GM12878 (cell line): ENCODE measurements at regions not wholly inside any gene's neighbourhood (a gene's known extent, or its start where the extent isn't known, plus 50 kb on each side); places are given as distances from the start of the nearest gene placed in this dataset.

Experiments
- ATAC-seq: fragments of 200-7000 bp; cut with Tn5 transposase; 3 replicates; pipeline ENCODE4 v1.9.1; 2020; ENCODE audit warnings: mild to moderate bottlenecking, moderate library complexity
- BruUV-seq: library from RNA; stranded (reverse); fragments of 400-500 nt; replicated peaks from 2 replicates; lab custom pipeline; 2021; lab: Mats Ljungman, UMichigan
- CTCF ChIA-PET: fragments of 300-600 bp; sonication (Branson Sonifier 250); formaldehyde crosslinking; extraction: SDS; loops from one replicate; lab custom pipeline; 2021; ENCODE audit warnings: inconsistent platforms; lab: Yijun Ruan, JAX
- POLR2A ChIA-PET: fragments of 350-600 bp; formaldehyde crosslinking; extraction: SDS; loops from one replicate; lab custom pipeline; 2021; ENCODE audit warnings: inconsistent platforms; lab: Charles Lee
- RAD21 ChIA-PET: fragments of 300-600 bp; sonication (Branson Sonifier 250); formaldehyde crosslinking; loops from one replicate; lab custom pipeline; 2023; ENCODE audit warnings: antibody characterized with exemption; ENCODE audit not compliant: unreplicated experiment; lab: Charles Lee
- SMC1A ChIA-PET: fragments of 300-600 bp; sonication (Branson Sonifier 250); formaldehyde crosslinking; loops from one replicate; lab custom pipeline; 2023; ENCODE audit not compliant: unreplicated experiment, uncharacterized antibody; lab: Charles Lee
- DNase-seq: peaks from one replicate; pipeline ENCODE4 v3.0.0-alpha.2; 2011; ENCODE audit warnings: low read depth, low spot score
- FAIRE-seq: peaks from 3 replicates; lab custom pipeline; 2011; peaks lifted over from hg19 to GRCh38; lab: Jason Lieb, UNC
- H2AFZ ChIP-seq: 2 replicates; pipeline ENCODE4 v1.6.0; 2011; ENCODE audit warnings: low read depth, low read length, control low read depth; ENCODE audit not compliant: control insufficient read depth
- H3K27ac ChIP-seq: 2 replicates; pipeline ENCODE4 v1.5.1; 2011; ENCODE audit warnings: control low read depth; ENCODE audit not compliant: control insufficient read depth, insufficient read depth
- H3K27me3 ChIP-seq, 2 experiments: replicated peaks in 1 of 2; 2 replicates each; pipeline versions ENCODE4 v1.6.0 to v1.6.1; 2011; ENCODE audit warnings: low read length in 1 of 2; ENCODE audit not compliant: control insufficient read depth in 2 of 2, insufficient read depth in 2 of 2
- H3K36me3 ChIP-seq, 2 experiments: 2 replicates each; pipeline ENCODE4 v1.5.1; 2011; ENCODE audit warnings: low read length in 1 of 2; ENCODE audit not compliant: control insufficient read depth in 2 of 2, insufficient read depth in 2 of 2
- H3K4me1 ChIP-seq: 2 replicates; pipeline ENCODE4 v1.6.1; 2011; ENCODE audit warnings: mild to moderate bottlenecking, low read length, moderate library complexity, mixed read lengths; ENCODE audit not compliant: control insufficient read depth, insufficient read depth
- H3K4me2 ChIP-seq: 2 replicates; pipeline ENCODE4 v1.6.0; 2011; ENCODE audit warnings: control low read depth; ENCODE audit not compliant: control insufficient read depth, insufficient read depth
- H3K4me3 ChIP-seq: fragments of 200-600 bp; sonication (generic); 2 replicates; pipeline ENCODE4 v1.5.1; 2016
- H3K79me2 ChIP-seq: 2 replicates; pipeline ENCODE4 v1.6.0; 2011; ENCODE audit warnings: low read length; ENCODE audit not compliant: control insufficient read depth, insufficient read depth
- H3K9ac ChIP-seq: 2 replicates; pipeline ENCODE4 v1.8.0; 2011; ENCODE audit warnings: low read length, control low read depth, mixed read lengths; ENCODE audit not compliant: control insufficient read depth, insufficient read depth
- H3K9me3 ChIP-seq: replicated peaks from 3 replicates; pipeline ENCODE4 v1.5.1; 2011; ENCODE audit warnings: mild to moderate bottlenecking, low read length; ENCODE audit not compliant: control insufficient read depth, insufficient read depth
- H4K20me1 ChIP-seq: 2 replicates; pipeline ENCODE4 v1.6.0; 2011; ENCODE audit not compliant: control insufficient read depth, insufficient read depth
- ASH2L ChIP-seq: fragments of 300-600, 200-600 bp; sonication (generic); IDR thresholded peaks from 2 replicates; pipeline ENCODE4 v1.6.1; 2017; ENCODE audit warnings: low read depth, mild to moderate bottlenecking, borderline replicate concordance
- BACH1 ChIP-seq: fragments of 450-650 bp; IDR thresholded peaks from 2 replicates; pipeline ENCODE4 v1.6.1; 2017; ENCODE audit warnings: mild to moderate bottlenecking, borderline replicate concordance
- FOXK2 ChIP-seq: fragments of 450-650 bp; IDR thresholded peaks from 2 replicates; pipeline ENCODE4 v1.6.1; 2017; ENCODE audit warnings: mild to moderate bottlenecking, moderate library complexity
- HCFC1 ChIP-seq: fragments of 150-350 bp; IDR thresholded peaks from 2 replicates; pipeline ENCODE4 v1.6.1; 2014; ENCODE audit warnings: low read length
- MYC ChIP-seq: IDR thresholded peaks from 2 replicates; pipeline ENCODE4 v1.6.1; 2011; ENCODE audit warnings: mild to moderate bottlenecking, low read length, moderate library complexity, inconsistent platforms; ENCODE audit not compliant: insufficient read depth, insufficient replicate concordance, insufficient read length, severe bottlenecking
- SKIL ChIP-seq: fragments of 450-650 bp; IDR thresholded peaks from 2 replicates; pipeline ENCODE4 v1.6.1; 2017; ENCODE audit warnings: mild to moderate bottlenecking, low read depth, inconsistent platforms; ENCODE audit not compliant: poor library complexity, severe bottlenecking
- SP1 ChIP-seq: IDR thresholded peaks from one replicate; pipeline ENCODE4 v1.6.1; 2011; ENCODE audit warnings: low read depth, low read length
- WGBS: methylation state at CpG from one replicate; pipeline ENCODE4 v1.1.6; 2016; ENCODE audit warnings: low lambda C conversion rate; ENCODE audit not compliant: insufficient replicate concordance, insufficient coverage; ENCODE audit errors: missing lambda C conversion rate; 5-methylcytosine and 5-hydroxymethylcytosine counted together
- in situ Hi-C: fragments of 300-500 bp; cut with MboI; formaldehyde crosslinking; loops from 9 replicates; pipeline ENCODE4 v1.14.3; 2018; ENCODE audit warnings: mixed read lengths
- intact Hi-C: fragments of 100-400 bp; cut with micrococcal nuclease; formaldehyde crosslinking; loops from one replicate; pipeline ENCODE4 v1.14.2; 2022; ENCODE audit not compliant: unreplicated experiment

DNA sequence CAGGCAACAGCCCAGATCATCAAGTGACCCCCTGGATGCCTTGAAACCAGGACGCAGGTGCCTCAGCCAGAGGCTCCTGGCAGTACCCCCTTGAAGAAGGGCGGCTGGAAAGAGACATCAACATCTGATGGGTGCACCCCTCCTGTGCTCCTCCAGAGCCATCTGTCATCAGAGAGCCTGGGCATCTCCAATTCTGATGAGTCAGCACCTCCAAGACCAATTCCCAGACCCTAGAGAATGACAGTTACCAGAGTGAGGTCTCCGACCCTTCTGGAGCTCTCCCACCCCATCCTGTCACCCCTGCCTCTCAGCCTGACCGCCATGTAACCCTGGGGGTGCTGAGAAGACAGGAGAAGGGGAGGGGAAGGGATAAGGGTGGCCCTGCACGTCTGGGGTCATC, 433.7 kb downstream of the SOX9 start:
- ChIA-PET RAD21 (interaction anchor here (1.4 kb wide), 1 partner anchor 171 kb away, joined by 3 read pairs; no protein-coding TSS in a partner anchor), POLR2A (no interaction called here), SMC1A (interaction anchor here (11.9 kb wide), 1 partner anchor 172 kb away, joined by 349 read pairs; no protein-coding TSS in a partner anchor), CTCF (interaction anchor here (1.0 to 12.0 kb wide), 2 partner anchors 172 to 1787 kb away, joined by 3 to 527 read pairs; no protein-coding TSS in a partner anchor)
- Histone ChIP-seq H3K4me2 (no peak overlapping the region), H3K27me3 (no peaks in the 10 kb centered on the region), H3K27ac (no peak overlapping the region), H4K20me1 (no peaks in the 10 kb centered on the region), H3K9ac (no peak overlapping the region), H3K36me3 (no peaks in the 10 kb centered on the region; a peak in 1 of 4 replicates), H3K4me3 (no peak overlapping the region), H2AFZ (no peak overlapping the region), H3K4me1 (no peaks in the 10 kb centered on the region), H3K79me2 (no peaks in the 10 kb centered on the region), H3K9me3 (no peaks in the 10 kb centered on the region)
- in situ Hi-C loops: no loop called here
- no TSS peak for BruUV-seq
- WGBS: 0% methylated on average over 5 of the region's 5 CpGs
- TF ChIP-seq SP1 (no peak), MYC (no peak), BACH1 (no peak), ASH2L (no peak), SKIL (no peak), HCFC1 (no peak), FOXK2 (no peak)
- no peak for FAIRE-seq
- no peak for ATAC-seq
- DNase-seq: no peak
- intact Hi-C loops: no loop called here
